ENCODE measurements at regions not wholly inside any gene's neighbourhood (a gene's known extent, or its start where the extent isn't known, plus 50 kb on each side); places are given as distances from the start of the nearest gene placed in this dataset.
"Not testable (repeated sequence)": the region's sequence is repeated elsewhere in the genome, so short reads cannot be mapped to it uniquely, and the experiment has no call there.

DNA sequence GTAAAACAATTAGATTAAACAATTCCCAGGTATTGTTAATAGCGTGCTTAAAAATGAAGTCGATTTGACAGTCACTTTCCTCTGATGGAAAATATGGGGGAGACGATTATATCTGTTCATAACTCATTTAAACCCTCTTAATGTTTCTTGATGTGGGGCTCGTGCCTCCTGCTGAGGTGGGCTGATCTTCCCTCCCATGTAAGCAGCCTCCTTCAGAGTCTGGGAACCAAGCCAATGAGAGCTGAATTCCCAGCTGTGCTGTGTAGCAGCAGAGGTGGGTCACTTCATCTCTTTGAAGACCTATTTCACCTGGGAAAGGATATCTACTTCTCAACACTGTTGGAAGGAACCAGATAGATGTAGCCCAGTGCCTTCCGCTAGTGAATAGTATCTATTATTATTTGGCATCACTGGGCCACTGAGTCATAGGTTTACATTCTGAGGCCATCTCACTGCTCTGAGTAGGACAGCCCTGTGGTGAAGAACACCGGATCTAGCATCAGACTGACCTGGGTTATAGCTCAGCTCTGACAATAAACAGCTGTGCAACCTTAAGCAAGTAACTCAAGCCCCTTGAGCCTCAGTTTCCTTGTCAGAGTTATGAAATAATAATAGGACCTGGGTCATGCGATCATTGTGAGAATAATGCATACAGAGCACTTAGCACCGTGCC, 85.3 kb upstream of the C16orf82 start:
- no peak for DNase-seq (ENCODE audit: low spot score)

DNA sequence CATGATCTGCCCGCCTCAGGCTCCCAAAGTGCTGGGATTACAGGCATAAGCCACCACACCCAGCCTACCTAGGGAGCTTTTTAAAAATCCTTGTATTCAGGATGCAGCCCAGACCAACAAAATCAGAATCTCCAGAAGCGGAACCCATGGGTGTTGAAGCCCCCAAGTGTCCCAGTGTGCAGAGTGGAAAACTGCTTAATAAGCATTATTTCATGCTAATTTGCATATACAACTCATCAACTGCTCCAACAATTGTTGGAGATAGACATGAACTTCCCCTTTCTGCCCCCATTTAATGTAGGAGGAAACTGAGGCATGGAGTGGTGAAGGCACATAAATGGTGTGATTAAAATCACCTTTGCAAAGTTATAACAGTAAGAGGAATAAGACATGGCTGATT, 84.3 kb upstream of the C16orf82 start:
- no peak for DNase-seq (ENCODE audit: low spot score)

DNA sequence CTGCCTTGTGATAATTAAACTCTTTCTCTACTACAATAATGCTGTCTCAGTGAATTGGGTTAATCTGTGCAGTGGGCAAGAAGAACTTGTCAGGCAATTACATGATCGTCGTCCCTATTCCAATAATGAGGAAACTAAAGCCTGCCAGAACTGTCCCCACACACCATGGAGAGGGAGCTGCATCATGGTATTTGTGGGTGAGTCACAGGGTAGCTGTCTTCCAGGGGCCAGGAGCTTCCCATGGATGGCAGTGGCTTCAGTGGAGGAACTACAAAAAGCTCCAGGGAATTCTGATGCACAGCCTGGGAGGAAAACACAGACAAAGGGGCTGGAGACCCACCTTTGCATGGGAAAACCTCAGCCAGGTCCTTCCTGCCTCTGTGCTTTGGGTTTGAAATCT, 83.3 kb upstream of the C16orf82 start:
- no peak for DNase-seq (ENCODE audit: low spot score)

DNA sequence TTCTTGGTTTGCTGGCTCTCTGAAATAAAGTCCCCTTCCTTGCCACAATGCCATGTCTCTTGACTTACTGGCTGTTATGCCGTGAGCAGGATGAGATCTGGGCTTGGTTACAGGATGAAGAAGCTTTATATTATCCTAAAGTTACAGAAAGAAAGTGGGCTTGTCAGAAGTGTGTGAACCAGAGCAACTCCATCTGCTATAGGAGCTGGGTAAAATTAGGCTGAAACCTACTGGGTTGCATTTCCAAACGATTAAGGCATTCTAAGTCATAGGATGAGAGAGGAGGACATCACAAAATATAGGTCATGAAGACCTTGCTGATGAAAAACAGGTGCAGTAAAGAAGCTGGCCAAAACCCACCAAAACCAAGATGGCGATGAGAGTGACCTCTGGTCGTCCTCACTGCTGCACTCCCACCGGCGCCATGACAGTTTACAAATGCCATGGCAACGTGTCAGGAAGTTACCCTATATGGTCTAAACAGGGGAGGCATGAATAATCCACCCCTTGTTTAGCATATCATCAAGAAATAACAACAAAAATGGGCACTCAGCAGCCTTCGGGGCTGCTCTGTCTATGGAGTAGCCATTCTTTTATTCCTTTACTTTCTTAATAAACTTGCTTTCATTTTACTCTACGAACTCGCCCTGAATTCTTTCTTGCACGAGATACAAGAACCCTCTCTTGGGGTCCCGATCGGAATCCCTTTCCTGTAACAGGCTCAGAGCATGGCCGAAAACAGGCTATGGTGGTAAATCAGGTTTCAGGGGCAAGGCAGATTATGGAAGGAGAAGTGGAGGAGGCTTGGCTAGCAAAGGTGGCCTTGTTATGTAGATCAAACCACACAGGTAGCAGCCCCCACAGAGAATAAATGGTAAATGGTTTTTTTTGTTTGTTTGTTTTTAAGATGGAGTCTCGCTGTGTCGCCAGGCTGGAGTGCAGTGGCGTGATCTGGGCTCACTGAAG, 81.3 kb upstream of the C16orf82 start:
- DNase-seq (ENCODE audit: low spot score), result no peak

DNA sequence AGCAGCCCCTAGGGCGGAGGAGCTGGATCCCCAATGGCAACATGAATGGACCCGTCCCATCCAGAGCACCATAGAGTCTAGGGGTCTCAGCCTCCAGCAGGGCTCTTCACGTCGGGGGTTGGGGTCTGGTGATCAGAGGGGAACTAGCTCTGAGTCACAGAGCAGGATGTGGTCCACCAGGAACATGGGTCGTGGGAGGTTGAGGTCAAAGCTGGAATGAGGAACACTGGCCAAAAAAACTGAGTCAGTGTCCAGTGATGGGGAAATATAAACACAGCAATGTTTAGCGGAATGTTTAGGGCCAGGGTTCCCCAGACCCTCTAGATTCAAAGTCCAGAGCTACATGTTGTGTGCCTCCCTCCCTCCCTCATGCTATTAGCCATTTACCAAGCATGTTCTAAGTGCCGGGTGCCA, 79.1 kb upstream of the C16orf82 start:
- DNase-seq (ENCODE audit: low spot score), result no peak

DNA sequence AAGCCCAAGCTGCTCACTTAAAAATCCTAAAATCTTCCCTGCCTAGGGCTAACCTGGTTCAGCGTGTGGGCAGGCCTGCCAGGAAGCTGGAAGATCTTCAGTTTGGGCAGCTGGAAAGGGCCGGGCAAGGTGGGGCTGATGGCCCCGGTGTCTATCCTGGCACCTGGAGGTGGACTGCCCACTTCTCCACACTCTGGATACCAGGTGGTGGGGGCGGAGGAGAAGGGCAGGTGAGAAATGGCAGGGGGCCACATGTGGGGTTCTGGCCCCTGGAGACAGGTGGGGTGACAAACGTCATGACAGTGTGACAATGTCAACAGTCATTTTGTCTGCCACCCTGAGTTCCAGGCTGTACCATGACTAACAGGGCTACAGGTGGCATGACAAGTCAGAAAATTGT, 78.5 kb upstream of the C16orf82 start:
- DNase-seq (ENCODE audit: low spot score), result no peak

DNA sequence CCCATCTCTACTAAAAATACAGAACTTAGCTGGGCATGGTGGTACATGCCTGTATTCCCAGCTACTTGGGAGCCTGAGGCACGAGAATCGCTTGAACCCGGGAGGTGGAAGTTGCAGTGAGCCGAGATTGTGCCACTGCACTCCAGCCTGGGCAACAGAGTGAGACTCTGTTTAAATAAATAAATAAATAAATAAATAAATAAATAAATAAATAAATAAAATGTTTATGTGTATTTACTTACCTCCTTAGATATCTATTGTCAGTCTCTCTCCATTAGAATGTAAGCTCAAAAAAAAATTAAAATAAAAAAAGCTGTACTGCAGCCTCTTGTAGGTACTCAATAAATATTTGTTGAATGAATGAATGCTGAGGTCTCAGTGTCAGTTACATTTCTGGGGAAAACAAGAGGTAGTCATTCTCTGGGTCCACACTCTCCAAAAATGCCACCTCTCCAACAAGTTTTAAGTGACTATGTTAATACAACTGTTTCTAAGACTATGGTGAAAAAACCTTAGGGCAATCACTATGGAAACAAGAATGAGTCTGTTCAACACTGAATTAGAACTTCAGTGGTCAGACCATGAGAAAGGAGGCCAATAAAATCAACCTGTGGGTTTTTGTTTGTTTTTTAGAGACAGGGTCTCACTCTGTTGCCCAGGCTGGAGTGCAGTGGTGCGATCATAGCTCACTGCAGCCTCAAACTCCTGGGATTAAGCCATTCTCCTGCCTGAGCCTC, 76.2 kb upstream of the C16orf82 start:
- not testable (repeated sequence) for DNase-seq (ENCODE audit: low spot score)

DNA sequence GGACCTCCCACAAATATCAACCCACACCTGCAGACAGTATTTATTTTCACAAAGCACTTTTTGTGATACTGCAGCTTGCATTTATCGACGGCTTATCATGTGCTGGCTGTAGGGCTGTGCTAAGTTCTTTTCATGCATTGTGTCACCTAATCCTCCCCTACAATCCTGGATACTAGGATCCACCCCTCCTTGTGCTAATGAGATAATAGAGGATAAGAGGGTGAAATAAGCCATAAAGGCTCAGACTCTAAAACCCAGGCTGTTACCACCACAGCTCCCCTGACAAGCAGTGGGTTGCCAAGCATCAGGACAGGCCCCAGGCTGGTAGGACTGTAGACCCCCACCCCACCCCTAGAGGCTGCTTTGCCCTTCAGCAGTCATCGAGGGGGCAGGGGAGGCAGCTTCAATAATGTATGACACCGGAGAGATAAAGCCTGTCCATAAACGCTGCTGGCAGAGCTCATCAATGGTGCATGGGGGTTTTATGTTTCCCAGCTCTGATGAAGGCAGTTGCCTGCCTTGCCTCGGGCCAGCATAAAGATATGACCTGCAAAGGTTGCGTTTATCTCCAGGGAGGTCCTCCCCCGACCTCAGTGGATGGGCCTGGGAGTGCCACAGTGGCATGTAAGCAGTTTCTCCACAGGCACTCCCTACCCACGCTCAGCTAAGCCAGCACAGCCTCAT, 73.9 kb upstream of the C16orf82 start:
- DNase-seq (ENCODE audit: low spot score), result no peak

DNA sequence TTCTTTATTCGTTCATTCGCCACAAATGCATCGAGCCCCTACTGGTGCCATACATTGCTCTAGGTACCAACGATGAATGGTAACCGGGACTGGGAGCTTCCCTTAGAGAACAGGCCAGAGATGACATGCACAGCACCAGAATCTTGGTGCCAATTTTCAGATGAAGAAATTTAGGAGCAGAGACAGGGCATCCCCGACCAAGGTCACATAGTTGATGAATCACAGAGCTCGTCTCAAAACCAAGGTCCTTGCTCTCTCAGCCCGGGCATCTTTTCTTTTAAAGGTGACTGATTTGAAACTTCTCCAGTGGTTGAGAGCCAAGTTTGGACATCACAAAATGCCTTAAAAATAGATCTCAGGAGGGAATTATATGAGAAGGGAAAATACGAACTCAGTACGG, 73.2 kb upstream of the C16orf82 start:
- DNase-seq (ENCODE audit: low spot score), result no peak

DNA sequence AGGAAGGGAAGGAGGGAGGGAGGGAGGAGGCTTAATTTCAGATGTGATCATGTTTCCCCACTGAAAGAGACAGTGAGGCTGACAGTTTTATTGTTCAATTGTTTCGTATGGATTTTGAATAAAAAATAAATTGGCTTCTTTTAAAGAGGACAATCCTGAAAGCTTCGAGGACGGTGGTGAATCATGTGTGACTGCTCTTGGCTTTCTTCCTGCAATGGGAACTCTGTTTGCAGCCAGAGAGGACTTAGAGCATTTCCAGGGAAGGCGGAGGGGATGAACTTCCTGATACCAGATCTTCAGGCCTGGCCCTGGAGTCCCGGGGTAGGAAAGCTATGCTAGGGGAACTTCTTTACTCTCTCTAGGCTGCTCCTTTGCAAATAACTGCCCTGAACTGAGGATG, 72.8 kb upstream of the C16orf82 start:
- DNase-seq (ENCODE audit: low spot score), result no peak

DNA sequence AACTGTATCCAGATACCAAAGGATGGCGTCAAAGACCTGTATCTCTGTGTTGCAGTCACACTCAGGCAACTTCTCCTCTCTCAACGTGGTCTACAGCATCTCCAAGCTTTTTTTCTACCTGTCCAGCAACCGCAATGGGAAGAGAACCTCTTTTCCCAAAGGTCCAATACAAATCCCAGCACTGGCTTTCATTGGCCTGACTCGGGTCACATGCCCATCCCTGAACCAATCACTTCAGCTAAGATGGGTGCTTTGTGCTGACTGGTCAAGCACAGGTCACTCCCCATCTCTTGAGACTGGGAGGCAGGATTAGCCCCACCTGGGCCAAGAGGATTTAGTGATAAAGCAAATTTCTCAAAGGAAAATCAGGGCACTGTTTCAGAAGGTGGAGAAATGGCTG, 71.2 kb upstream of the C16orf82 start:
- no peak for DNase-seq (ENCODE audit: low spot score)

DNA sequence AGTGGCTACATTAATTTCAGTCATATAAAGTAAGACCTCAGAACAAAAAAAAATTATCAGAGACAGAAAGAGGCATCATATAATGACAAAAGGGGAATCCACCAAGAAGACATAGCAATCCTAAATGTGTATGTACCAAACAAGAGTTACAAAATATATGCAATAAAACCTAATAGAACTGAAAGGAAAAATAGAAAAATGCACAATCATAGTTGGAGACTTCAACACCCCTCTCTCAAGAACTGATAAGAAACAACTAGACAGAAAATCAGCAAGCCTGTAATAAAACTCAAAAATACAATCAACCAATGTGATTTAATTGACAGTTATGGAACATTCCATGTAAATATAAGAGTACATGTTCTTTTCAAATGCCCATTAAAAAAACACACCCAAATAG, 61.3 kb upstream of the C16orf82 start:
- no peak for DNase-seq (ENCODE audit: low spot score)
